Osteocyte (in vitro differentiated cells): ENCODE measurements at regions not wholly inside any gene's neighbourhood (a gene's known extent, or its start where the extent isn't known, plus 50 kb on each side); places are given as distances from the start of the nearest gene placed in this dataset.
A peak's percentile ranks its signal among the peaks of the same experiment; 100 is the strongest.
"Not testable (repeated sequence)": the region's sequence is repeated elsewhere in the genome, so short reads cannot be mapped to it uniquely, and the experiment has no call there.

Experiments used
- DNase-seq: peaks from one replicate; pipeline ENCODE4 v3.0.0; 2021; ENCODE audit warnings: mixed read lengths; ENCODE audit not compliant: unreplicated experiment; ENCODE audit errors: extremely low spot score
- H3K27ac Mint-ChIP-seq: one replicate; pipeline ENCODE4 v1.8.0; 2021; ENCODE audit warnings: mild to moderate bottlenecking, mixed read lengths; ENCODE audit not compliant: unreplicated experiment
- H3K27me3 Mint-ChIP-seq: one replicate; pipeline ENCODE4 v1.8.0; 2021; ENCODE audit warnings: mixed read lengths; ENCODE audit not compliant: unreplicated experiment
- H3K36me3 Mint-ChIP-seq: one replicate; pipeline ENCODE4 v1.8.0; 2021; ENCODE audit warnings: mixed read lengths; ENCODE audit not compliant: unreplicated experiment
- H3K4me1 Mint-ChIP-seq: one replicate; pipeline ENCODE4 v1.8.0; 2021; ENCODE audit warnings: mixed read lengths; ENCODE audit not compliant: unreplicated experiment
- H3K4me3 Mint-ChIP-seq: one replicate; pipeline ENCODE4 v1.8.0; 2021; ENCODE audit warnings: mild to moderate bottlenecking, moderate library complexity, mixed read lengths; ENCODE audit not compliant: unreplicated experiment
- H3K9me3 Mint-ChIP-seq: one replicate; pipeline ENCODE4 v1.8.0; 2021; ENCODE audit warnings: mixed read lengths; ENCODE audit not compliant: unreplicated experiment
- TF ChIP-seq, protein P1 (sequence below): fragments of 200-600 bp; sonication (generic); IDR thresholded peaks from 2 replicates; pipeline ENCODE4 v1.5.0; 2021; ENCODE audit warnings: antibody characterized with exemption, mild to moderate bottlenecking, moderate library complexity

DNA sequence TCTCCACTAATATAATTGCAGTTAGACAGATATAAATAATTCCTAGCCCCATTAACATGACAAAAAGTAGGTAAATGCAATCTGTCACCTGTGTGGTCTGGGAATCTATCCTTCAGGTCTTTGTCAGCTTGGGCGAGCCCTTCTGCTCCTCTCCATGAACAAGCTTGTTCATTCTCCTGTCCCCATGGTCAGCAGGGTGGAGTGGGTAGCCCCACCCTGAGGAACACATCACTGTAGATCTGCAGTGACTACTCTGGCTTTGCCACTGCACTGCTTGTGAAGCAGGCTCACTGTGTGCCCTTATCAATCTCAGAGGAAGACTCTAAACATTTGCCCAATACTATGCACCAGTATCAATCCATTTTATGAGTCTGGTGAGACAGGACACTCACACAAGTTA is 279.0 kb downstream of the MATN1 start:
- H3K4me3 Mint-ChIP-seq: no peak overlapping the region
- H3K9me3 Mint-ChIP-seq: peaks cover 5% of the 10 kb centered on the region
- no peak overlapping the region for H3K27ac Mint-ChIP-seq

DNA sequence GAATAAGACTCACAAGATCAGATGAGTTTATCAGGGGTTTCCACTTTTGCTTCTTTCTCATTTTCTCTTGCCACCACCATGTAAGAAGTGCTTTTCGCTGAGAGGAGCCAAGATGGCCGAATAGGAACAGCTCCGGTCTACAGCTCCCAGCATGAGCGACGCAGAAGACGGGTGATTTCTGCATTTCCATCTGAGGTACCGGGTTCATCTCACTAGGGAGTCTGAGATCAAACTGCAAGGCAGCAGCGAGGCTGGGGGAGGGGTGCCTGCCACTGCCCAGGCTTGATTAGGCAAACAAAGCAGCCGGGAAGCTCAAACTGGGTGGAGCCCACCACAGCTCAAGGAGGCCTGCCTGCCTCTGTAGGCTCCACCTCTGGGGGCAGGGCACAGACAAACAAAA is 285.1 kb downstream of the MATN1 start:
- not testable (repeated sequence) for DNase-seq, H3K36me3 Mint-ChIP-seq, H3K4me1 Mint-ChIP-seq, H3K27ac Mint-ChIP-seq, H3K4me3 Mint-ChIP-seq, H3K9me3 Mint-ChIP-seq, H3K27me3 Mint-ChIP-seq

More for the DNA sequence above, 279.0 kb downstream of the MATN1 start:
- peak; percentile 56 for DNase-seq
- TF ChIP-seq, protein P1, sequence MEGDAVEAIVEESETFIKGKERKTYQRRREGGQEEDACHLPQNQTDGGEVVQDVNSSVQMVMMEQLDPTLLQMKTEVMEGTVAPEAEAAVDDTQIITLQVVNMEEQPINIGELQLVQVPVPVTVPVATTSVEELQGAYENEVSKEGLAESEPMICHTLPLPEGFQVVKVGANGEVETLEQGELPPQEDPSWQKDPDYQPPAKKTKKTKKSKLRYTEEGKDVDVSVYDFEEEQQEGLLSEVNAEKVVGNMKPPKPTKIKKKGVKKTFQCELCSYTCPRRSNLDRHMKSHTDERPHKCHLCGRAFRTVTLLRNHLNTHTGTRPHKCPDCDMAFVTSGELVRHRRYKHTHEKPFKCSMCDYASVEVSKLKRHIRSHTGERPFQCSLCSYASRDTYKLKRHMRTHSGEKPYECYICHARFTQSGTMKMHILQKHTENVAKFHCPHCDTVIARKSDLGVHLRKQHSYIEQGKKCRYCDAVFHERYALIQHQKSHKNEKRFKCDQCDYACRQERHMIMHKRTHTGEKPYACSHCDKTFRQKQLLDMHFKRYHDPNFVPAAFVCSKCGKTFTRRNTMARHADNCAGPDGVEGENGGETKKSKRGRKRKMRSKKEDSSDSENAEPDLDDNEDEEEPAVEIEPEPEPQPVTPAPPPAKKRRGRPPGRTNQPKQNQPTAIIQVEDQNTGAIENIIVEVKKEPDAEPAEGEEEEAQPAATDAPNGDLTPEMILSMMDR: no peak
- Mint-ChIP-seq H3K36me3 (no peaks in the 10 kb centered on the region), H3K27me3 (no peaks in the 10 kb centered on the region), H3K4me1 (no peaks in the 10 kb centered on the region)

DNA sequence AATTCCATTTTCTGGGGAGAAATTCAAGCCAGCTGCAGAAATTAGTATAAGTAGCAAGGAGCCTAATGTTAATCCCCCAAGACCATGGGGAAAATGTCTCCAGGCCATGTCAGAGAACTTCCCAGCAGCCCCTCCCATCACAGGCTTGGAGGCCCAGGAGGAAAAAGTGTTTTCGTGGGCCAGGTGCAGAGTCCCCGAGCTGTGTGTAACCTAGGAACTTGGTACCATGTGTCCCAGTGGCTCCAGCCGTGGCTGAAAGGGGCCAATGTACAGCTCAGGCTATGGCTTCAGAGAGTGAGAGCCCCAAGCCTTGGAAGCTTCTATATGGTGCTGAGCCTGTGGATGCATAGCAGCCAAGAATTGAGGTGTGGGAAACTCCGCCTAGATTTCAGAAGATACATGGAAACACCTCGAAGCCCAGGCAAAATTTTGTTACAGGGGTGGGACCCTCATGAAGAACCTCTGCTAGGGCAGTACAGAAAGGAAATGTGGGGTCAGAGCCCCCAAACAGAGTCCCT is 286.3 kb downstream of the MATN1 start:
- Mint-ChIP-seq H3K27me3 (peaks cover 4% of the 10 kb centered on the region), H3K36me3 (no peaks in the 10 kb centered on the region), H3K4me3 (no peak overlapping the region), H3K27ac (no peak overlapping the region), H3K4me1 (no peaks in the 10 kb centered on the region), H3K9me3 (no peaks in the 10 kb centered on the region)
- no peak for DNase-seq
- TF ChIP-seq, protein P1: no peak

DNA sequence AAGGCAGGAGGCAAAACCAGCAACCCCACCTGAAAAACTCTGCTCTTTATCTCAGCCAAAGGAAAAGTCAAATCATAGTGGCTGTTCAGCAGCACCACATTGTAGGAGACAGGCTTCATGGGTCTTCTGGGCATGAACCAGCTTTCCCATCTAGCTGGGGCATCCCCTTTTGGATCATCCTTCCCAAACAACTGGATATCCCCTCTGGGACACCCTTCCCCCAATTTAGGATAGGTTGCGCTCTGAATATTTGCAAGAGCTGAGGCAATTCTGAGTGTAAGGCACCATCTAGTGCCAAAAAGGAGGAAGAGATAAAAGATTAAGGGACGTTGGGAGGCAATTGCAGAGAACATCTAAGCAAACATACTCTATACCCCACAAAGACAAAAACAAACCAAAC is 295.8 kb downstream of the MATN1 start:
- H3K4me3 Mint-ChIP-seq: no peak overlapping the region
- no peak overlapping the region for H3K27ac Mint-ChIP-seq
- H3K4me1 Mint-ChIP-seq: no peaks in the 10 kb centered on the region
- peaks cover 2% of the 10 kb centered on the region for H3K27me3 Mint-ChIP-seq
- H3K9me3 Mint-ChIP-seq: no peaks in the 10 kb centered on the region
- TF ChIP-seq, protein P1: no peak
- DNase-seq: peak; percentile 30
- no peaks in the 10 kb centered on the region for H3K36me3 Mint-ChIP-seq

DNA sequence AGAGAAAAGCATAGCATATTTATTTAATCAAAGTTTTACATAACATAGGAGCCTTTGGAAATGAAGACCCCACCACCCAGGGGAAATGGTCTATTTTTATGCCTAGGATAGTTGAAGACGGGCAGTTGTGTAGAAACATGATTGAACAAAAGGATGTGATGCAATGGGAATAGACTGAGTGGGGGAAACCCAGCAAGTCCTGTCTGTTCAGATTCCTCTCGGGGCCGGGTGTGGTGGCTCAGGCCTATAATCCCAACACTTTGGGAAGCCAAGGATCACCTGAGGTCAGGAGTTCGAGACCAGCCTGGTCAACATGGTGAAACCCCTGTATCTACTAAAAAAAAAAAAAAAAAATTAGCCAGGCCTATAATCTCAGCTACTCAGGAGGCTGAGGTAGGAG is 298.3 kb downstream of the MATN1 start:
- H3K36me3 Mint-ChIP-seq: no peaks in the 10 kb centered on the region
- no peaks in the 10 kb centered on the region for H3K27me3 Mint-ChIP-seq
- H3K27ac Mint-ChIP-seq: no peak overlapping the region
- no peaks in the 10 kb centered on the region for H3K9me3 Mint-ChIP-seq
- H3K4me3 Mint-ChIP-seq: no peak overlapping the region
- H3K4me1 Mint-ChIP-seq: no peaks in the 10 kb centered on the region
- peak; percentile 27 for DNase-seq
- TF ChIP-seq, protein P1: no peak

DNA sequence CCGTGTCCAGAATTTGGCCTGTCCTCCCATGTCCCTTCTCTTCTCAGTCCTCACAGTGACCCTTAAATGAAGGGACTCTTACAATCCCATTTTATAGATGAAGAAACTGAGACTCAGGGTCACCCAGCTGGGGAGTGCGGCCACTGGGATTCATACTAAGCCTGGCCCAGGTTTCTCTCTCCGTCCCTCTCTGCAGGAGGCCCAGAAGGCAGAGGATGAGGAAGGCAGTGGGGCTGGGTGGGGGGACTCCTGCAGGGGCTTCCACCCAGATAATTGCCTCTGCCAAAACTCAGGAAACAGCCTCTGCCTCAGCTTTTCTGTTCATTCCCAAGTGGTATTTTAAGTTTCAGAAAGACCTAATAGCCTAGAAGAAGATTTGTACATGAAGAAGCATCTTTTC is 299.8 kb downstream of the MATN1 start:
- H3K36me3 Mint-ChIP-seq: no peaks in the 10 kb centered on the region
- DNase-seq: peak; percentile 40
- no peaks in the 10 kb centered on the region for H3K4me1 Mint-ChIP-seq
- no peaks in the 10 kb centered on the region for H3K27me3 Mint-ChIP-seq
- TF ChIP-seq, protein P1: no peak
- no peaks in the 10 kb centered on the region for H3K9me3 Mint-ChIP-seq
- no peak overlapping the region for H3K4me3 Mint-ChIP-seq
- no peak overlapping the region for H3K27ac Mint-ChIP-seq
